CD4-positive, alpha-beta T cell treated with Interleukin-17A for 1 hour (primary cell): ENCODE measurements at regions not wholly inside any gene's neighbourhood (a gene's known extent, or its start where the extent isn't known, plus 50 kb on each side); places are given as distances from the start of the nearest gene placed in this dataset.
"Not testable (repeated sequence)": the region's sequence is repeated elsewhere in the genome, so short reads cannot be mapped to it uniquely, and the experiment has no call there.

Experiments used
- DNase-seq: peaks from one replicate; pipeline ENCODE4 v3.0.0-alpha.2; 2020

DNA sequence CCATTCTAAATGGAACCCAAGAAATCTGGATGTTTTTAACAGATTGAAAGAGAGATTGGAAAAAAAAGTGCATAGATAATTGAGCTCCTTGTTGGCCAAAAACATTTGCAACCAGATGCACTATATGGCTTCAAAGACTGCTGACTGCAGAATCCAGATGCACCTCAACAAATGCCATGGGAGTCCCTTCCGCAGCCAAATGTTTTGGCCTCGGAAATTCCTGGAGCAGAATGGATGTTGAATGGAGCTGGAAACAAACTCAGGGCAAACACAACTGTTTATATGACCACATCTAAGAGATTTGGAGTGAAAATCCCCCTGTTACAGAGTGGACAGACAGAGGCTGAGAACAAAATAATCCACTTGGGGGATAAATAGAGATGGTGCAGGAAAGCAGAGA lies 285.0 kb upstream of the NFIA start:
- no peak for DNase-seq

DNA sequence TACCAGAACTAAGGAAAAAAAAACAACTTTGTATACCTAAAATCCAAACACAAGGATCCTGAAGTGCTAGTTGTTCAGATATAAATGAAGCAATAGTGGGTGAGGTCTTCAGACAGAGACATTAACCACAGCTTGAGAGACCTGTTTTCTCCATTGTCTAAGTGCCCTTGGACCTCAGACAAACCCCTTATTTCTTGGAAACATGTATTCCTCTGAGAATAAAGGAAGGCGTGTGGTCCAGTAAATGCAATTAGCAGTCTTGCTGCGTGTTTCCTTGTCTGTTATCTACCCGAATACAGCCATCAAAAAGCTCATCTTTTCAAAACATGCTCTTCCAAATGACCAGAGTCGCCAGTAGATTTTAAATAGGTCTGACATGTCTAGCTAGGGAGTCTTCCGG lies 291.1 kb upstream of the NFIA start:
- no peak for DNase-seq

DNA sequence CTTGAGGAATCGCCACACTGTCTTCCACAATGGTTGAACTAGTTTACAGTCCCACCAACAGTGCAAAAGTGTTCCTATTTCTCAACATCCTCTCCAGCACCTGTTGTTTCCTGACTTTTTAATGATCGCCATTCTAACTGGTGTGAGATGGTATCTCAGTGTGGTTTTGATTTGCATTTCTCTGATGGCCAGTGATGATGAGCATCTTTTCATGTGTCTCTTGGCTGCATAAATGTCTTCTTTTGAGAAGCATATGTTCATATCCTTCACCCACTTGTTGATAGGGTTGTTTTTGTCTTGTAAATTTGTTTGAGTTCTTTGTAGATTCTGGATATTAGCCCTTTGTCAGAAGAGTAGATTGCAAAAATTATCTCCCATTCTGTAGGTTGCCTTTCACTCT lies 309.3 kb upstream of the NFIA start:
- not testable (repeated sequence) for DNase-seq

DNA sequence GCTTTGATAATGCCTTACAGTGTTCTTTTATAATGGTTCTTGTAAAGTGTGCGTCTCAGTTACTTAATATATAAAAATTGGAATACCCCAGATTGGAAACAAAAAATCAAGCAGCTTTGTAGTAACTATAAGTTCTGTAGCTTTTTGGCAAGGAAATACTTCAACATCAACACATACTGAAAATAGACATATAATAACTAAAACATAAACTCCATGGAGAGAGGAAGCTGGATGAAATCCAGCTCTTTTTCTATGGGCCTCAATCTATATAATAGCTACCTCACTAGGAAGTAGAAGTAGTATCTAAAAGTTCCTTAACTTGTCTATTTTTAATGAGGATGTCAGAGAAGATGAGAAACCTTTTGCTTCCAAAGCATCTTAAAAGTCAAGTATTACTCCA lies 313.3 kb upstream of the NFIA start:
- no peak for DNase-seq

DNA sequence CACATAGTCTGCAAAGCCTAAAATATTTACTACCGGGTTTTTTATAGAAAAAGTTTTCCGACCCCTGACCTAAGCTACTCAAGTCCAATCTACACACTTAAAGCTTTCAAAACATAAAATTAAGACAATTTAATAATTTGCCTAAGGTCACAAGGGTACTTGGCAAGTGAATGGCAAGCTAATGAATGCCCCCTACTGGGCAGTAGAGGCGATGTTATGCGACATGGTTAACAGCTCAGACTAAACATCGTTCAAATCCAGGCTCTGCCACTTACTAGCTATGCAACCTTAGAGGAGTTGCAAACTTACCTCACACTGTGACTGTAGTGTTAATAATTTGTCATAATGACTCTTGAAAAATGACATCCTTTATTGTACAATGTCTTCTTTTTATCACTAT lies 317.2 kb upstream of the NFIA start:
- DNase-seq: no peak

DNA sequence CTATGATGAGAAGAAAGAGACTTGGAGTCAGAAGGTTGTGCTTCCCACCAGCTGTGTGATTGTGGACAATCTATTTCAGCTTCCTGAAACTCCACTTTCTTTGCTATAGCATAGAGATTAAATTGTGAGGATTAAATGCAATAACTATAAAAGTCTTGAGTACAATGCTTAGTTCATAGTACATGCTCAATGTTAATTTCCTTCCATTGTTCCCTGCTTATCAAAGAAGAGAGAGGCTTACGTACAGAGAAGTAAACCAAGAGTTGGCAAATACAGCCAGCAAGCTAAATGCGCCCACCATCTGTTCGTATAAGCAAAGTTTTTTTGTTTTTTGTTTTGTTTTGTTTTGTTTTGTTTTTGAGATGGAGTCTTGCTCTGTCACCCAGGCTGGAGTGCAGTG lies 317.9 kb upstream of the NFIA start:
- no peak for DNase-seq

DNA sequence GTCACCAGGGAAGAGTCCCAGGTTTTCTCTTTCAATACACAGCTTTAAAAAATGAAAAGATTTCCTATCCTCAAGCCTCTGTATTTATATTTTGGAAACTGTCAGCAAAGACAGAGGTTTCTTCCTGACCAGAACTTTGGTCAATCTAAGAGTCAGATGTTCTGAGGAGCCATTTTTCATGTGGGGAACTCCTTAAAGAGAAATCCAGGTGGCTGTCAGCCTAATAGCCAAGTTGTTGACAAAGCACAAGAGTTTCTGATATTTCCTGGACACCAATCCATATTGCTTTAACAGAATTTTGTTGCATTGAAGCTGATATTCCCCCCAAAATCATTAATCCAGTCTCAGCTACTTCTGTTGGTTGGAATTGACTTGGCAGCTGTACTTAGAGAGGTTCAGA lies 318.6 kb upstream of the NFIA start:
- DNase-seq: no peak

DNA sequence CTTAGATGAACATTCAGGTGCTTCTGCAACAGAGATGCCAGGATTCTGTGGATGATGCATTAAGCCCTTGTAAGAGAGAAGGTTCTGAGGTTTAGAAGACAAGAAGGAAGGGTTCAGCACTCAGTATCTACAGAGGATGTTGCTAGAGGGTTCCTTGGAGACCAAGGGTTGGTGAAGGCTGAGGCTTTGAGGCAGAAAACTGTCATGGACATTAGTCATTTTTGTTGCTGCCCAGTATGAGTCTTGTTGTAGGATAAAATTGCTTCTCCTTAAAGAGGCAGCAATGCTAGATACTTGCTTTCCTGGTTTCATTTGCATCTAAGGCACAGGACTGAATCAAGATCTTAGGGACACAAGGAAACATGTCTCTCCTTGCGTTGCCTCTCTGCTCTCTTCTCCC lies 319.4 kb upstream of the NFIA start:
- no peak for DNase-seq

DNA sequence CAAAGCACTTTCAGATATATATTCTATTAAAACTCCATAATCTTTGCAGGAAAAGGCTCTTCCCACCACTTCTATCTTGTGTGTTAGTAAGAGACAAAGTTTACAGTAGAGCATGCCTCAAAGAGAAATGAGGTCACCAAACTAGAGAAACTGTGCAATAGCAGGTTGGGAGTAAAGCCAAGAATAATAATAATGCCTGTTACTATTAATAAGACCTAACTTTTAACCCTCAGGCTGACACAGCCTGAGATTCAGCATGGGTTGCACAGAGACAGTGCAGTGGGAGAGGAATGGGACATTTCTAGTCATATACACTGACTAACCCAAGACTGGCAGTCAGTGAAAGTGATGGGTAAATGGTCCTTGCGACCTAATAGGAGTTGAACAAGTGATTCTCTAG lies 320.2 kb upstream of the NFIA start:
- no peak for DNase-seq

DNA sequence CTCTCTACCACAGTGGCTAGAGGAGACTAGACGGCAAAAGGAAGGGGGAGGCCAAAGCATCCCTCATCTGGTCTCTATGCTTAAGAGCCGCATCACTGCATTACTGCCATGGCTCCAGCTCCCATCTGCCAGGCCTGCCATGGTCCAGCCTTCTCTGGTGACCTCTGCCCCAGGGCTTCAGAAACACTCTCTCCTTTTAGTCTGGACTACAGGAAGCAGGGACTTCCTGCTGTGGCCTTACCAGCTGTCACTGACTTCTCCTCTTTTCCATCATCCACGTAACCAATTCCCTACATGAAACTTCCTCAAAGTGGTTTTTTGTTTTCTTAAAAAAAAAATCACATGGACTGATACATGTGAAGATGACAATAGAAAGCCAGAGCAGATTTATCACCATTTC lies 323.1 kb upstream of the NFIA start:
- DNase-seq: no peak

DNA sequence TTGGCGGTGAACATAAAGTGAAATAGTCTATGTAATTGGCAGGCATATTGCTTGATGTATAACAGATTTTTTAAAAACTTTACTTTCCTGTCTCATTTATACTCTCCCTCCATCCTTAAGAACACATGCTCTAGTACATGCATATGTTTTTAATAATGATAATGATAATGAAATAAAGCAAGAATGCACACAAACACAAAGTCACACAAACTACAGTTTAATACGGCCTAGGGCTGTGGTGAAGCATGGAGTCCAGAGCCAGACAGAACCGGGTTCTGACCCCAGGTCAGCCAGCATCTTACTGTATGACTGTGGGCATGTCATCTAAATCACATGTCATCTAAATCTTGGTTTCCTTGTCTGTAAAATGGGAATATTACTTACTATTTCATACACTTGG lies 324.9 kb upstream of the NFIA start:
- DNase-seq: no peak

DNA sequence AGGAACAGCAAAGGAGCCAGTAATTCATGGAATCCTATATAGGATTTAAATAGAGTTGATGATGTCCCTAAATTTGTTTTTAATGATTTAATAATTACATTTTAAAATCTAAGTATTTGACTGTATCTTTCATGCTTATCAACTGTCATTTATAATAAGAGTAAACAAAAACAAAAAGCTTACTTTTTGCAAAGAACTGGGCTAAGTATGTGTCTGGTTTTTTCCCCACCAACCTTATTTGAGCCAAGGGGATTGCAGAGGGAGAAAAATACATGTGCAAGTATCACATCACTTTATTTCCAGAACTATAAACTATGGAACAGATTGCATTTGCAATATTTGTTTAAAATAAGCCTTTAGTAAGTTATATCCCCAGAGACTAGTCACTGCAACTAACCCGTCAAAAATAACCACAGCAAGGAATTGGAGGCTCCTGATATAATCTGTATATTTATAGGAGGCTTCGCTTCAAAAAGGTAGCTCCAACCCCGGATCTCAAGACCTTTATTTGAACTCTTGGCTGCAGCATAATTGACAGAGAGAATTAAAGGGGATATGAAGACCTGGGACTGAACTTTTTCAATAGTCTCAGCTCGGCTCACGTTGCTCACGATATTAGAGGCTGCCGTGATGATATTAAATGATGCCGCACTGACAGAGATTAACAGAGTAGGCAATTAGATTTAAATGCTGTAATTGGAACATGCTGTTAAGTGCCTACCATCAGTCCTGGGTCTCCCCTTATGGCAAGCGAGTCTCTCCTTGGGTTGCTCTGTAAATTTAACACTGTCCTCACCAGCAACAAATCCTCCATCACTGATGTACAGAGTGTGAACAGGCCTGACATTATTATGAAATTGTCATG lies 329.1 kb upstream of the NFIA start:
- DNase-seq: no peak

DNA sequence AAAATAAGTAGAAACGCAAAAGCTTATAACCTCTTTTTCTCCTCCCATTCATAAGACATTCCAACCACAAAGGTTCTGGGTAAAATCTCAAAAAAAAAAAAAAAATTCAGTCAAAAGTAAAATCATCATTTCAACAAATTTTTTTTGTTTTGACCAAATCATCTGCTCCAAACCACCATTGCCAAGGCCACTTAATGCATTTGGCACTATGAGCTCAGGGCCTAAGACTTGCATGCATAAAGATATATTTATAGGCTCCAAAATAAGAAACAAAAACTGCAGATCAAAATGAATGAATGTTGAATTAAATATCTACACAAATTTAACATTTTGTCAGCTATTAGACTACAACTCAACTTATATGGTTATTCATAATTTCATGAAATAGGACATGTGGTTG lies 331.1 kb upstream of the NFIA start:
- DNase-seq: no peak

DNA sequence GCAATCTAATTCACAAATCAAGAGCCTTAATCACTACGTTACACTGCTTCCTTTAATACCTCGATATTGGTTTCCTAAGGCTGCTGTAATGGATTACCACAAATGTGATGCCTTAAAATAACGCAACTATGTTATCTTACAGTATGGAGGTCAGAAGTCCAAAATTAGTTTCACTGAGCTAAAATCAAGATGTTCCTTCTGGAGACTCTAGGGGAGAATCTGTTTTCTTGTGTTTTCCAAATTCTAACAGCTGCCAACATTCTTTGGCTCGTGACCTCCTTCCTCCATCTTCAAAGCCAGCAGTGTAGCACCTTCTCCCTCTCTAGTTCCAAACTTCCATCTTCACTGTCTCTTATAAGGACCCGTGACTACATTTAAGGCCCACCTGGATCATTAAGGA lies 335.0 kb upstream of the NFIA start:
- no peak for DNase-seq

DNA sequence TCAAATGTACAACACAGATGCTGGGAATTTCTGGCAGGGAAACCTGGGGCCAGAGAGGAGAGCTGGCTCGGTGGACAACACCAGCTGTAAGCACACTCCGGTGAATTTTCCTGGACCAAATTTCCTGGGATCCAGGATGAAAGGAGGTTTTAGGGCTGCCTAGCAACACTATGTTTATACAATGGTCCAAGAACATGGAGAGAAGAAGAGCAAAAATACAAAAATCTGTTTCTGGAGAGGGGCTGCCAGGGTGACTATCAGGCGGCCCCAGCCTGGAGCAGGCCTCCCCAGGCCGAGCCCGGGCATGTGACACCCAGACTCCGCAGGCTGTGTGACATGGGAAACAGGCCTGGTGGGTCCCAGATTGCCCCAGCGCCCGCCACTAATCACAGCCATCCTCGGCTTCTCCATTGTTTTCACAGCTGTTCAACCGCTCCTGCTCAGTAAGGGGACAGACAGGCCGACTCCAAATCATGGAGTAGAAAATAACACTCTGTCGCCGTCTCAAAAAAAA lies 336.0 kb upstream of the NFIA start:
- no peak for DNase-seq

DNA sequence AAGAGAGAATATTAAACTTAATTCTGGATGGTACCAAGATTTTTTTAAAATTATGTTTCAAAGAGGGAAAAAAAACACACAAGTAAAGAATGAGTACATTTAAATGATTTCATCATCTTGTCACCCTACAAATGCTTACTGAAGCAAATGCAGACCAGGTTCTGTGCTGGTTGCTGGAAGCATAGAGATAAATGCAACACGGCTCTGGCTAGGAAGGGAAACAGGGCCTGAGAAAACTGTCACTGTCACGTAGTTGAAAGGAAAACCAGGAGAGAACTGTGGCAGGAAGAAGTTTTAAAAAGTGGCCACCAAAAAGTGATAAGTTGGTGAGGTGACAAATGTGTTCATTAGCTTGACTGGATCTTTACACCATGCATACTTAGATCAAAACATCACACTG lies 336.9 kb upstream of the NFIA start:
- no peak for DNase-seq

DNA sequence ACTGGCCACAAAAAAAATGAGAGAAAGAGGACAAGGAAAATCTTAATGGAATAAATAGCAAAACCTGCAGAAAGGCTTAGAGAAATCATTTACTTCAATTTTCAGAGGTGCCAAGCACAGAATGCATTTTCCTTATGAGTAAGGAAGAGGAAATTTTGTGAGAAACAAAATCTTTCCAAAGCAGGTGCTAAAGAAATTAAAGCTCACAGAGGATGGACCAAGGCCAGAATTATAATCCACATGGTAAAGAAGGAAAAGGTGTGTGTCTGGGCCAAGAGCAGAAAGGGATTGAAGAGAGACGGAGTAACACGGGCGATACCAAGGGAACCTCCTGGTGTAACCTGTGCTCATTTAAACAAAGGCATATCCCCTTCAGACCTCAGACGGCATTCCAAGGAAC lies 340.0 kb upstream of the NFIA start:
- no peak for DNase-seq

DNA sequence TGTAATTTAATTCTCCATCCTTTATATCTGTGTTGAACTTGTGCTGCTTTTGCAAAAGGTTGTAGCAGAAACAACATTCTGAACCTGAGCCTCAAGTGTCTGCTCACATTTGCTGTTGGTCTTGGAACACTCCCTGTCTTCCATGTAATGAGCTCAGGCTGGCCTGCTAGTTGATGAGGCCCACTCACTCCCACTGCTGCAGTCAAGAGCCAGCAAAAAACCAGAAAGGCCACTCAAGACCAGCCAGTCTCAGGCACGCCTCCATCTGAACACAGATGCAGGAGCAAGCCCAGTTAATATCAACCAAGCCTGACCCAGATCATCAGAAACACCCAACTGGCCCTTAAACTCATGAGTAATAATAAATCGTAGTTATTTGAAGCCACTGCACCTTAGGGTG lies 342.2 kb upstream of the NFIA start:
- DNase-seq: no peak

DNA sequence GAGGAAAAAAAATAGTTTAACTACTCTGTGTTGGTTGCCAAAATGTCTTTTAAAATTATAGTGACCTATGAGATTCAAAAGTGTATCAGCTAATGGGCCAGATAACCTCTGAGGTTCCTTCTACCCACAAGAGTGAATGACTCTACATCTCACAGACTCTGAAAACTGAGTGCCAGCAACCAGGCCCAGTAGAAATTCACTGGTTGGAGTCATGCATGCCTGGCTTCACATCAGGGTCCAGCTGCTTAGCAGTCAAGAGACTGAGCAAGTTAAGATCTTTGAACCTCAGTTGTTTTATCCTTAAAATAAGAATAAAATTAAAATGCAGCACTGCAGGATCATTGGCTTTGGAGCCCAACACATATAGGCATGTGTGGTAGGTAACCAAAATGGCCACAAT lies 342.6 kb upstream of the NFIA start:
- no peak for DNase-seq

DNA sequence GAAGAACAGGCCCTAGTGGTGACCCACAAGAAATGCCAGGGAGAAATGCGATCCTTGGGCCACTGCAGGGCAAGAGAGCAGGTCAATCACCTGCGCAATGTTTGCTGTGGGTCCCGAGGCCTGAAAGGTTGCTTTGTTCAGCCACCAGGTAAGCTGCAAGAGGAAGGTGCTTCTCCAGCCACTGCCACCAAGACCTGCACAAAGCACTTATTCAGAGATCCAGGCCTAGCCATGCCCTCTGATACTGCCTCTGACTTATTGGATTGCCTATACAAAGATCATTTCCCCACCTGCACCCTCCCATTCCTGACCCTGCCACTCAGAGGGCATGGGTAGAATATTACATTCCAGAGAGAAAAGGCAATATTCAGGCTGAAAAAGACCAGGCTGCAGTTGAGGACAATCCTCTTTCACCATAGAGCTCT lies 349.4 kb upstream of the NFIA start:
- DNase-seq: no peak

DNA sequence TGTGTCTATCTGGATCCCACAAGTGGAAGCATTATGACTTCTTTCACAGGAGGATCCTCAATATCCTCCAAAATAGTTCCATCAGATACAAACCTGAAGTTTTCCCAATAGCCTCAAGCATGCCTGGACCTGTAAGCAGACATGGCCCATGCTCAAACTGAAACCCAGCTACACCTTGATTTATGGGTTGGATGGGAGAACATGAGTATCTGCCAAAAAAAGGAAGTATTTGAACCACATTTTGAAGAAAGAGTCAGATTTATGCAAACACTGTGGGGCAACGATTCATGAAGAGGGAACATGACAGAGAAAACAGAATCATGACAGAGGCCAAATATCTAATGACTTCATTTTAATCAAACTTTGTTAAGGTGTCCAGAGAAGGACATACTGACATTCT lies 351.0 kb upstream of the NFIA start:
- DNase-seq: no peak

DNA sequence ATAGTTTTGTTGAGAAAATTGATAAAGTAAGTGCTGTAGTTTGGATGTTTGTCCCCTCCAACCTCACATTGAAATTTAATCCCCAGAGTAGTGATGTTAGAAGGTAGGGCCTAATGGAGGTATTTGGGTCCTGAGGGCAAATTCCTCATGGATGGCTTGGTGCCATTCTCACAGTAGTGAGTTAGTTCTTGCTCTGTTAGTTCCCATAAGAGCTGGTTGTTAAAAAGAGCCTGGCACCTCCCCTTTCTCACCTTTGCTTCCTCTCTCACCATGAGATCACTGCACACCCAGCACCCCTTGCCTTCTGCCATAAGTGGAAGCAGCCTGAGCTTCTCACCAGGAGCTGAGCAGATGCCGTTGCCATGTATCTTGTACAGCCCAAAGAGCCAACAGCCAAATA lies 354.8 kb upstream of the NFIA start:
- DNase-seq: no peak

DNA sequence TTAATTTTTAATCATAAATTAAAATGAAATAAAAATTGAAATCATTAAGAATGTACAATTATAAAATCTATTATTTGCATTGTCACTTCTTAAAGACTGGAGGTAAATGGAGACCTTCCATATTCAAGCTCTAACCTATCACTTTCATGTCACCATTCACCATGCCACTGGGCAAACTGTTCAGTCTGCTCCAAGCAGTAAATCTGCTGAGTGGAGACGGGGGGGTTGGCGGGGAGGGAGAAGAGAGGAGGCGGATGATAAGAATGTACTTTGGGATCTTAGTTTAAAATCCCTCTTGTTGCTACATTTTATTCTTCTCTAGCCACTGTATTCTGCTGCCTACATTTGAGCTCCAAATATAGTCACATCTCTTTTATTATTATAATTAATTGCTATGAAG lies 365.9 kb upstream of the NFIA start:
- DNase-seq: no peak

DNA sequence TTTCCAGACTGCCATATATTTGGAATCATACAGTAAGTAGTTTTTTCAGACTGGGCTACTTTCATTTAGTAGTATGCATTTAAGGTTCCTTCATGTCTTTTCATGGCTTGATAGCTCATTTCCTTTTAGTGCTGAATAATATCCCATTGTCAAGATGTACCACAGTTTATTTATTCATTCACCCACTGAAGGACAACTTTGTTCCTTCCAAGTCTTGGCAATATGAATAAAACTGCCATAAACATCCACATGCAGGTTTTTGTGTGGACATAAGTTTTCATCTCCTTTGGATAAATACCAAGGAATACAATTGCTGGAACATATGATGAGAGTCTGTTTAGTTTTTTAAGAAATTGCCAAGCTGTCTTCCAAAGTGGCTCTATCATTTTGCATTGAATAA lies 366.4 kb upstream of the NFIA start:
- no peak for DNase-seq

DNA sequence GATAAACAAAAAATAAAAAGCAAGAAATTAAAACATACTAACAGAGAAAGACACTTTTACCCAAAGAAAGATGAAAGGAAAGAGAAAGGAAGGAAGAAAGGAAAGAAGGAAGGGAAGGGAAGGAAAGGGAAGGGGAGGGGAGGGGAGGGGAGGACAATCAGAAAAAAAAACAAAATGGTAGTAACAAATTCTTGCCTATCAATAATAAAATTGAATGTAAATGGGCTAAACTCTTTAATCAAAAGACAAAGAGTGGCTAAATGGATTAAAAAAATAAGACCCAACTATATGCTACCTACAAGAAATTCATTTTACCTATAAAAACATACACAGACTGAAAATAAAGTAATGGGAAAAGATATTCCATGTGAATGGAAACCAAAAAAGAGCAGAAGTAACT lies 372.9 kb upstream of the NFIA start:
- no peak for DNase-seq
